ENCODE measurements at regions not wholly inside any gene's neighbourhood (a gene's known extent, or its start where the extent isn't known, plus 50 kb on each side); places are given as distances from the start of the nearest gene placed in this dataset.

DNA sequence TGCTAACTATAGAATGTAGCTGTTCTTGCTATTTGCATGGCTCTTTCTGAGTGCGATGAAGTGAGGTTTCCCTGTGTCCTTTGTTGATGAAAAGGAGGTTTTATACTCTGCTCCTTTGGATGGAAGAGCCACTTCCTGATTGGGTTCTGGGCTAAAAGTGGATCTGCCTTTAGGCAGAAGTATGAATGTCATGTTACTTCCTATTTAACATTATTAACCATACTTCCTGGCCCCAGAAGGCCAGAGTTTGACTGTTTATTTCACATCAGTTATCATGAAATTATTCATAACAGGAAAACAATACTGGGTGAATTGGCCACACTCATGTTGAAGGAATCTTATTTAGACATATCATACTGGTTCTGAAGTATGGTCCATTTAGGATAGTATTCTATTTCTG is 386.2 kb downstream of the PCDH7 start:
- peak; percentile 20 for DNase-seq (ENCODE audit: low spot score)

GRCh38 chr4:31107362-31107761 is 387.2 kb downstream of the PCDH7 start:
- no peak for DNase-seq (ENCODE audit: low spot score)

GRCh38 chr4:31108762-31109161 is 388.6 kb downstream of the PCDH7 start:
- no peak for DNase-seq (ENCODE audit: low spot score)

DNA sequence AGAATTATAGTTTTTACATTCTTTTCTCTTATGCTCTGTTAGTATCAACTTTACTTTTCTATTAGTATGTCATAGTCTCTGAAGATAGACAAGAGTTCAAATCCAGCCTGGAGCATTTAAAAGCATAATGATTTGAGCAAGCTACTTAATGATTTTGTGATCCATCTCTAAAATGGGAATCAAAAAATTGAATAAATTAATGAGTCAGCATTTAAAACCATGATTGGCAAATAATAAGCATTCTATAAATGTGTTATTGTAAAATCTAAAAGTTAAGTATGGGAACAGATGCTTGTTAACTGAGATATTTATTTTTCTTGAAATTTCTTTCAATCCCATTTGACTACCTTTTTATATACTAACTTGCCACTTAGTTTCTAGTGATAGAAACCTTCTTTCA is 391.6 kb downstream of the PCDH7 start:
- DNase-seq (ENCODE audit: low spot score) = no peak

- DNase-seq (ENCODE audit: low spot score) = peak; percentile 29
These were observed 394.6 kb downstream of the PCDH7 start for GRCh38 chr4:31114816-31115215.

DNA sequence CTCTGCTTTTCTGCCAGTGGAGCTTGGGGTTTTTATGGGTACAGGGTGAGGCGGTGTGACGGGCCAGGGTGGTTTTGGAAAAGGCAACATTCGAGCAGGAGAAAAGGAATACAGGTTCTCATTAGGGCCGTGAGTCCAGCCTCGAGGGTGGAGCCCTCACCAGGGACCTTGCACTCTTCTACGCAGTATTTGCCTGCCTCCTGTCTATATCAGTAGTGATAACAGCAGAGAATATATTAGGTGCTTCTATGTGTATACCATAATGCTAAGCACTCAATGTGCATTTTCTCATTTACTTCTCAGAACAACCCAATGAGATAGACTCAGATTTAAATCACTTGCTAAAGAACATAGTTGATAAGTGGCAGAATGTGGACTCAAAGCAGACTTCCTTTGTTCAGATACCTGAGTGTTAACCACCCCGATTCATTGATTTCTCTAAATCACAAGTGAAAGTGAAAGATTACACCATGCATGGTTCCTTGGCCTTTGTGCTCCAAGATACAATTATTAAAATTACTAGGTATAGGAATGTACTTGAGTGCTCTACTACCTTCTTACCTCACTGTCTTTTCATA is 403.9 kb downstream of the PCDH7 start:
- no peak for DNase-seq (ENCODE audit: low spot score)

- no peak for DNase-seq (ENCODE audit: low spot score)
These were observed 404.9 kb downstream of the PCDH7 start for GRCh38 chr4:31125061-31125460.

DNA sequence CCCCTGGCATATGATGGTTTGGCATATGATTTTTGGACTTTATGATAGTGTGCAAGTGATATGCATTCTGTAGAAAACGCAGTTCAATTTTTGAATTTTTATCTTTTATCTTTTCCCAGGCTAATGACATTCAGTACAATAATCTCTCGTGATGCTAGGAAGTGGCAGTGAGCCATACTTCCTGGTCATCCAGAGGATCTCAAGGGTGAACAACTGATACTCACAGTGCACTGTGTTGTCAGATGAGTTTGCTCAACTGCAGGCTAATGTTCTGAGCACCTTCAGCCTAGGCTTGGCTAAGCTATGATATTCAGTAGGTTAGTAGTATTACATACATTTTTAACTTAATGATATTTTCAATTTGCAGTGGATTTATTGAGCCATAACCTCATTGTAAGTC is 405.3 kb downstream of the PCDH7 start:
- DNase-seq (ENCODE audit: low spot score) = no peak

GRCh38 chr4:31126881-31127398 is 406.8 kb downstream of the PCDH7 start:
- no peak for DNase-seq (ENCODE audit: low spot score)

DNA sequence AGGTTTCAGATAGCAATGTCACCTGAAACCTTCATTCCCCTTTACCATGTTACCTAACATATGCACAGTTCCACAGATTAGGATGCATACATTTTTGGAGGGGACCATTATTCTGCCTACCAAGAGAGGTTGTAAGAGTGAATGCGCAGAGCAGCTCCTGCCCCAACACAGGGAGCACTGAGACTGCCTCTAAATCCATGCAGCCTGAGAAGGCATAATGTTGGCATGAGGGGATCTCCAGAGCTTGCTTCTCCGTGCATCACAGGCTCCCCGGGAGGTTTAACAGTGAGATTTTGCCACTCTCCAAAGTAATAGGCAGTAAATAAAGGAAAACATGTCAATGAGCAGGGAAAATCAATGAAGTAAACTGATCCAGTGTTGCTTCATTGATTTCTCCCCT is 410.8 kb downstream of the PCDH7 start:
- no peak for DNase-seq (ENCODE audit: low spot score)

DNA sequence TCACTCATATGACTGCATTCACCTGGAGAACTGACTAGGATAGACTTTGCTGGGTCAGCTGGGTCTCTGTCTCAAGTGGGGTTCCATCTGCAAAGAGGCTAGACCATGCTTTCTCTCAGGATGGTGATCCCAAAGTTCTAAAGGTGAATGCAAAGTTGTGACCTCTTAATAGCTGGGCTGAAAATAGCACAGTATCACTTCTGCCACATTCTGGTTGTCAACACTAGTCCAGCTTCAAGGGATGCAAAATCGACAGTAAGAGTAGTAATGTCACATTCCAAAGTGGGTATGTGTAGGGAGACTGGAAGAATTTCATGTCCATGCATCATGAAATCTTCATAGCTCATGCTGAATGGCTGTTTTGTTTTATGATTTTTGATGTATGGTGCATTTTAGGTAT is 414.6 kb downstream of the PCDH7 start:
- DNase-seq (ENCODE audit: low spot score) = no peak

DNA sequence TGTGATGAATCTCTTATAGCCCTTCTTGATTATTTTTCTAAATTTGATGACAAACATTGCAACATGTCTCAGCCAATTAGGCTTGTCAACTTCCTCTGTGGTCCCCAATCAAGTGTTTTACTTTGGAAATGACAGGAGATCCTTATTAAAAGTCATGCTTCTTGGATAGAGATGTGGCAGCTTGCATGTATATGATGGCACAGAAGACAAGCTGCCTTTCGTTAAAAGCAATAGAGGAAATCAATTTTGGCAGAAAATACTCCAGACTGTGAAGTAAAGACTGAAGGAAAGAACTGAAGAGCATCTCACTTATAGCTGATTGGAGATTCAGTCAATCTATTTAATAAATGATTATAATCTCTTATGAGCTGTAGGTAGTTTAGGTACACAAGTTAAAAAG is 419.6 kb downstream of the PCDH7 start:
- no peak for DNase-seq (ENCODE audit: low spot score)

DNA sequence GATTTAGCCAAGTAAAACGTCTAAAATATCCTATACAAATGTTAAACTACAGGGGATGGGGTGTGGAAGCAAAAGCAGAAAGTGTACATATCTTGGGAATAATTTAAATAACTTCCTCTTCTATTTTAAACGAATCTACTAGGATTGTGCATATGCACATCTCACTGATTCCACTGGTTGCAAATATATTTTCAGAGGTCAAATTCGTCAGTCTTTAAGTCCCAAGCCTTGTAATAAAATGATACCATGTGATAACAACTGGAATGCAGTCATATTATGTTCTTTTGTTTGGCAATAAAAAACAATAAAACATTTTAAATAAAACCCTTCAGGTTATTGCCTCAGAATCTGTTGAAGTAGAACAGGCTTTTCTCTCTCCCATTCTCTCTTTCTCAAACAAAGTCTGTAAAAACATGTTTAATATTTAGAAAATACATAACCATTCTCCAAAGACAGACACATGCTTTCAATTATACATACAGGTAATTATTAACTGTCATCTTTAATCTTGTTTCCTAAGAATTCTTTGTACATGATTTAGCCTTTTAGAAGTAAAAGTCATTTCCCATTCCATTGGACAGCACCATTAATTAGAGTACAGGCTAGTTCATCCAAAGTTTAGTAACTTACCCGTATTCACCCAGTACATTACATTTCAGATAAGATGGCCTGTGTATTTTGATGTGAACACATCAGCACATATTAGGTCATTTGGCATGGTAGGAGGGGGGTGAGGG is 421.1 kb downstream of the PCDH7 start:
- no peak for DNase-seq (ENCODE audit: low spot score)

GRCh38 chr4:31141832-31142142 is 421.6 kb downstream of the PCDH7 start:
- no peak for DNase-seq (ENCODE audit: low spot score)

DNA sequence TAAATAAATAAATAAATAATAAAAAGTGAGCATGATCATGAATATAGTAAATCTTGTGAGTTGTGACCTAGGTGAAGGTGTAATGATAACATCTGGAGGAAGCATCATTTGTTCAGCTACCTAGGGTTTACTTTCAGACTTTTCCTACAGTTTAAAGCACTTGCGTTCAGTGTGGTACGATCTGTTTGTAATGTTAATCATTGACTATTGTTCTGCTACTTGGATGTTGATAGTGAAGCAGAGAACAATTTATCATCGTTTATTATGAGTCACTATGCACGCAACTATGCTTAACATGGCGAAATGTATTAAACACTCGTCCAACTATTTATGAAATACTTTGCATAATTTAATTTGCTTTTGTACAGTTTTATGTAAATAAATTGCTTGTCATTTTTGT is 426.2 kb downstream of the PCDH7 start:
- DNase-seq (ENCODE audit: low spot score) = no peak

- DNase-seq (ENCODE audit: low spot score) = no peak
These were observed 428.8 kb downstream of the PCDH7 start for GRCh38 chr4:31148990-31149389.

- no peak for DNase-seq (ENCODE audit: low spot score)
These were observed 436.1 kb downstream of the PCDH7 start for GRCh38 chr4:31156221-31156620.

DNA sequence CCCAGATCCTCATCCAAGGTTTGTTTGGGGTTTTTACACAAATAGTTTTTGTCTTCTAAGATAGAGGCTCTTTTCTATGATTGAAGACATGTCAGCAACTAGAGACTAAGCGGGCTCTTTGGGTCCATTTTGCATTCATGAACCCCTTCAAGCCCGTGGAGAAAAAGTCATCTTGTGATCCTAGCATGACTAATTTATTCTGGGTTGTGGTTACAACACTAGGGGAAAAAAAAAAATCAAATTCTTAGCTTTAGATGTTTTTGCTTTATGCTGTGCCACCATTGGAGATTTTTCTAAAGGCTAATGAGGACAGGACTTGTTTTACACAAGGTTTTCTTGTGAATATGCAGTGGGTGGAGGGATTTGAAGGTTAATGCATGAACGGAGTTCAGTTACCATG is 440.0 kb downstream of the PCDH7 start:
- peak; percentile 68 for DNase-seq (ENCODE audit: low spot score)

- no peak for DNase-seq (ENCODE audit: low spot score)
These were observed 449.7 kb downstream of the PCDH7 start for GRCh38 chr4:31169846-31170245.

- DNase-seq (ENCODE audit: low spot score) = no peak
These were observed 451.2 kb downstream of the PCDH7 start for GRCh38 chr4:31171362-31171761.

GRCh38 chr4:31175242-31175910 is 455.2 kb downstream of the PCDH7 start:
- DNase-seq (ENCODE audit: low spot score) = no peak

DNA sequence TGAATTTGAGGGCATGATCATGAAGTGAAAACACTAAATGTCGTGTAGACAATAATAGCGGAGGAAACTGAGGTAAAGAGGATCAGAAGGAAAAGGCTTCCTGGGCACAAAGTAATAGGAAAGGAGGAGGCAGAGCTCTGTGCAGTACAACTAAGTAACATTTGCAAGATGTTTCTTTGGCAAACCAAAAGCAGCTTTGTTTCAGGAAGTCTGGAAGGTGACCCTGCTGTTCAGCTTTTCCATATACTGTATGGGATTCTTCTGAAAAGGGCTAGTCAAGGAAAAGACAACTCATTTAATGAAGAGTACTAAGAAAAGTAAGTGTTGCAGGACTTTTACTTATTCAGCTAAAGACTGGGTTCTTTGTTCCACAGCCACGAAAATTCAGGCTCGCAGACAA is 463.1 kb downstream of the PCDH7 start:
- DNase-seq (ENCODE audit: low spot score) = no peak

GRCh38 chr4:31185014-31185585 is 464.9 kb downstream of the PCDH7 start:
- DNase-seq (ENCODE audit: low spot score) = no peak

Measured in COLO829 (cell line).